ENCODE measurements at regions not wholly inside any gene's neighbourhood (a gene's known extent, or its start where the extent isn't known, plus 50 kb on each side); places are given as distances from the start of the nearest gene placed in this dataset.
"Not testable (repeated sequence)": the region's sequence is repeated elsewhere in the genome, so short reads cannot be mapped to it uniquely, and the experiment has no call there.

GRCh38 chr9:102840335-102840734, 154.8 kb upstream of the CYLC2 start:
- Mint-ChIP-seq H3K27me3 (ENCODE audit: low read depth) (no peaks in the 10 kb centered on the region), H3K36me3 (ENCODE audit: insufficient read depth in 2 of 2) (no peaks in the 10 kb centered on the region), H3K4me1 (ENCODE audit: low read depth) (no peaks in the 10 kb centered on the region), H3K4me3 (no peak overlapping the region), H3K27ac (no peak overlapping the region), H3K9me3 (peaks cover 6 to 8% of the 10 kb centered on the region in 2 donors)
- no peak for DNase-seq
- ATAC-seq (replicated peaks in 1 of 2), result no peak

- no peak overlapping the region for H3K27ac Mint-ChIP-seq
- no peaks in the 10 kb centered on the region for H3K4me1 Mint-ChIP-seq (ENCODE audit: low read depth)
These were observed 162.3 kb upstream of the CYLC2 start for GRCh38 chr9:102832814-102833213.

GRCh38 chr9:102796244-102796643, 198.9 kb upstream of the CYLC2 start:
- no peak for ATAC-seq (replicated peaks in 1 of 2)
- DNase-seq, result no peak
- H3K4me3 Mint-ChIP-seq, result no peak overlapping the region
- H3K9me3 Mint-ChIP-seq, result peaks cover 5 to 6% of the 10 kb centered on the region in 2 donors
- no peaks in the 10 kb centered on the region for H3K4me1 Mint-ChIP-seq (ENCODE audit: low read depth)
- no peak overlapping the region for H3K27ac Mint-ChIP-seq
- H3K27me3 Mint-ChIP-seq (ENCODE audit: low read depth), result no peaks in the 10 kb centered on the region
- no peaks in the 10 kb centered on the region for H3K36me3 Mint-ChIP-seq (ENCODE audit: insufficient read depth in 2 of 2)

More at GRCh38 chr9:102832814-102833213, 162.3 kb upstream of the CYLC2 start:
- Mint-ChIP-seq H3K36me3 (ENCODE audit: insufficient read depth in 2 of 2) (no peaks in the 10 kb centered on the region), H3K9me3 (peaks cover 4 to 6% of the 10 kb centered on the region in 2 donors), H3K4me3 (no peak overlapping the region), H3K27me3 (ENCODE audit: low read depth) (no peaks in the 10 kb centered on the region)
- ATAC-seq (replicated peaks in 1 of 2), result no peak
- no peak for DNase-seq

- Mint-ChIP-seq H3K9me3 (peaks cover 5% of the 10 kb centered on the region in 2 donors), H3K4me1 (ENCODE audit: low read depth) (no peaks in the 10 kb centered on the region), H3K4me3 (no peak overlapping the region), H3K27ac (no peak overlapping the region), H3K36me3 (ENCODE audit: insufficient read depth in 2 of 2) (no peaks in the 10 kb centered on the region), H3K27me3 (ENCODE audit: low read depth) (no peaks in the 10 kb centered on the region)
- DNase-seq, result no peak
- no peak for ATAC-seq (replicated peaks in 1 of 2)
These were observed 199.6 kb upstream of the CYLC2 start for GRCh38 chr9:102795532-102795931.

GRCh38 chr9:102779356-102779755, 215.8 kb upstream of the CYLC2 start:
- Mint-ChIP-seq H3K27ac (no peak overlapping the region), H3K4me3 (no peak overlapping the region), H3K4me1 (ENCODE audit: low read depth) (no peaks in the 10 kb centered on the region), H3K36me3 (ENCODE audit: insufficient read depth in 2 of 2) (no peaks in the 10 kb centered on the region), H3K27me3 (ENCODE audit: low read depth) (no peaks in the 10 kb centered on the region), H3K9me3 (peaks cover 5 to 9% of the 10 kb centered on the region in 2 donors)
- DNase-seq (no peak), ATAC-seq (replicated peaks in 1 of 2) (no peak)

- ATAC-seq (replicated peaks in 1 of 2), result no peak
- Mint-ChIP-seq H3K9me3 (peaks cover 4 to 9% of the 10 kb centered on the region in 2 donors), H3K36me3 (ENCODE audit: insufficient read depth in 2 of 2) (no peaks in the 10 kb centered on the region), H3K4me3 (no peak overlapping the region), H3K27me3 (ENCODE audit: low read depth) (no peaks in the 10 kb centered on the region), H3K4me1 (ENCODE audit: low read depth) (no peaks in the 10 kb centered on the region), H3K27ac (no peak overlapping the region)
- no peak for DNase-seq
These were observed 216.4 kb upstream of the CYLC2 start for GRCh38 chr9:102778746-102779145.

- ATAC-seq (replicated peaks in 1 of 2) (no peak), DNase-seq (no peak)
- H3K36me3 Mint-ChIP-seq (ENCODE audit: insufficient read depth in 2 of 2), result no peaks in the 10 kb centered on the region
- H3K4me3 Mint-ChIP-seq, result no peak overlapping the region
- no peaks in the 10 kb centered on the region for H3K4me1 Mint-ChIP-seq (ENCODE audit: low read depth)
- no peak overlapping the region for H3K27ac Mint-ChIP-seq
- peaks cover 2 to 11% of the 10 kb centered on the region in 2 donors for H3K9me3 Mint-ChIP-seq
- no peaks in the 10 kb centered on the region for H3K27me3 Mint-ChIP-seq (ENCODE audit: low read depth)
These were observed 224.4 kb upstream of the CYLC2 start for GRCh38 chr9:102770704-102771103.

GRCh38 chr9:102769307-102769706, 225.8 kb upstream of the CYLC2 start:
- ATAC-seq (replicated peaks in 1 of 2), result no peak
- Mint-ChIP-seq H3K27me3 (ENCODE audit: low read depth) (no peaks in the 10 kb centered on the region), H3K36me3 (ENCODE audit: insufficient read depth in 2 of 2) (no peaks in the 10 kb centered on the region), H3K27ac (no peak overlapping the region), H3K9me3 (peaks cover 1 to 11% of the 10 kb centered on the region in 2 donors), H3K4me1 (ENCODE audit: low read depth) (no peaks in the 10 kb centered on the region), H3K4me3 (no peak overlapping the region)
- DNase-seq, result no peak

GRCh38 chr9:102768002-102768401, 227.1 kb upstream of the CYLC2 start:
- H3K27ac Mint-ChIP-seq, result no peak overlapping the region
- no peak overlapping the region for H3K4me3 Mint-ChIP-seq
- no peaks in the 10 kb centered on the region for H3K27me3 Mint-ChIP-seq (ENCODE audit: low read depth)
- ATAC-seq (replicated peaks in 1 of 2) (no peak), DNase-seq (no peak)
- peaks cover 6 to 13% of the 10 kb centered on the region in 2 donors for H3K9me3 Mint-ChIP-seq
- H3K4me1 Mint-ChIP-seq (ENCODE audit: low read depth), result no peaks in the 10 kb centered on the region
- H3K36me3 Mint-ChIP-seq (ENCODE audit: insufficient read depth in 2 of 2), result no peaks in the 10 kb centered on the region

- no peaks in the 10 kb centered on the region for H3K4me1 Mint-ChIP-seq (ENCODE audit: low read depth)
- H3K9me3 Mint-ChIP-seq, result peaks cover 8 to 11% of the 10 kb centered on the region in 2 donors
- ATAC-seq (replicated peaks in 1 of 2) (no peak), DNase-seq (no peak)
- no peaks in the 10 kb centered on the region for H3K36me3 Mint-ChIP-seq (ENCODE audit: insufficient read depth in 2 of 2)
- no peak overlapping the region for H3K27ac Mint-ChIP-seq
- H3K4me3 Mint-ChIP-seq, result no peak overlapping the region
- no peaks in the 10 kb centered on the region for H3K27me3 Mint-ChIP-seq (ENCODE audit: low read depth)
These were observed 228.1 kb upstream of the CYLC2 start for GRCh38 chr9:102767076-102767475.

GRCh38 chr9:102740578-102740977, 254.6 kb upstream of the CYLC2 start:
- DNase-seq, result no peak
- Mint-ChIP-seq H3K4me3 (no peak overlapping the region), H3K4me1 (ENCODE audit: low read depth) (no peaks in the 10 kb centered on the region), H3K36me3 (ENCODE audit: insufficient read depth in 2 of 2) (peaks cover 0 to 2% of the 10 kb centered on the region in 2 donors), H3K27ac (no peak overlapping the region), H3K9me3 (peaks cover 7 to 13% of the 10 kb centered on the region in 2 donors), H3K27me3 (ENCODE audit: low read depth) (no peaks in the 10 kb centered on the region)
- ATAC-seq (replicated peaks in 1 of 2), result no peak

GRCh38 chr9:102728946-102729345, 266.2 kb upstream of the CYLC2 start:
- Mint-ChIP-seq H3K36me3 (ENCODE audit: insufficient read depth in 2 of 2) (peaks cover 0 to 4% of the 10 kb centered on the region in 2 donors), H3K27ac (no peak overlapping the region), H3K4me3 (no peak overlapping the region), H3K4me1 (ENCODE audit: low read depth) (no peaks in the 10 kb centered on the region), H3K9me3 (peaks cover 2 to 6% of the 10 kb centered on the region in 2 donors), H3K27me3 (ENCODE audit: low read depth) (no peaks in the 10 kb centered on the region)
- no peak for DNase-seq
- no peak for ATAC-seq (replicated peaks in 1 of 2)

GRCh38 chr9:102714184-102714583, 280.9 kb upstream of the CYLC2 start:
- H3K36me3 Mint-ChIP-seq (ENCODE audit: insufficient read depth in 2 of 2), result peaks cover 1 to 2% of the 10 kb centered on the region in 2 donors
- DNase-seq (no peak), ATAC-seq (replicated peaks in 1 of 2) (no peak)
- H3K9me3 Mint-ChIP-seq, result peaks cover 8 to 12% of the 10 kb centered on the region in 2 donors
- no peaks in the 10 kb centered on the region for H3K4me1 Mint-ChIP-seq (ENCODE audit: low read depth)
- H3K27ac Mint-ChIP-seq, result no peak overlapping the region
- H3K4me3 Mint-ChIP-seq, result no peak overlapping the region
- H3K27me3 Mint-ChIP-seq (ENCODE audit: low read depth), result no peaks in the 10 kb centered on the region

GRCh38 chr9:102712910-102713309, 282.2 kb upstream of the CYLC2 start:
- H3K27ac Mint-ChIP-seq; ATAC-seq (replicated peaks in 1 of 2); DNase-seq; H3K27me3 Mint-ChIP-seq (ENCODE audit: low read depth); H3K4me1 Mint-ChIP-seq (ENCODE audit: low read depth); H3K4me3 Mint-ChIP-seq; H3K36me3 Mint-ChIP-seq (ENCODE audit: insufficient read depth in 2 of 2): not testable (repeated sequence)
- peaks cover 5 to 12% of the 10 kb centered on the region in 2 donors for H3K9me3 Mint-ChIP-seq

All from activated T-cell treated with anti-CD3 and anti-CD28 coated beads, Interleukin-2, amount 50 U/mL, for 72 hours (primary cell).